Uterus (tissue), 3 donors: ENCODE measurements at regions not wholly inside any gene's neighbourhood (a gene's known extent, or its start where the extent isn't known, plus 50 kb on each side); places are given as distances from the start of the nearest gene placed in this dataset.
A peak's percentile ranks its signal among the peaks of the same experiment; 100 is the strongest.

Source experiments
- DNase-seq, 2 donors: peaks; one replicate each; pipeline ENCODE4 v3.0.0-alpha.2; 2019 to 2020
- H3K27ac ChIP-seq, 2 donors: fragments of 200-600 bp; sonication (generic); 1 replicate in 1 of 2; 2 replicates in 1 of 2; pipeline ENCODE4 v1.5.1; 2016 to 2018
- H3K27me3 ChIP-seq, 2 donors: fragments of 200-600 bp; sonication (generic); one replicate each; pipeline ENCODE4 v1.5.1; 2018 to 2019; ENCODE audit warnings: control low read depth in 1 of 2
- H3K36me3 ChIP-seq, 2 donors: fragments of 200-600 bp; sonication (generic); one replicate each; pipeline ENCODE4 v1.5.1; 2019; ENCODE audit warnings: control low read depth in 1 of 2
- H3K4me1 ChIP-seq, 2 donors: fragments of 200-600 bp; sonication (generic); one replicate each; pipeline ENCODE4 v1.5.1; 2018 to 2019; ENCODE audit warnings: control low read depth in 1 of 2
- H3K4me3 ChIP-seq, 2 donors: fragments of 200-600 bp; sonication (generic); 1 replicate in 1 of 2; 2 replicates in 1 of 2; pipeline ENCODE4 v1.5.1; 2018 to 2019; ENCODE audit warnings: mild to moderate bottlenecking in 1 of 2
- H3K9me3 ChIP-seq, 2 donors: fragments of 200-600 bp; sonication (generic); one replicate each; pipeline ENCODE4 v1.5.1; 2019; ENCODE audit warnings: control low read depth in 1 of 2
- POLR2A ChIP-seq, 2 donors: fragments of 450-650 bp; IDR thresholded peaks; one replicate each; pipeline ENCODE4 v1.6.1; 2016; ENCODE audit warnings: antibody characterized with exemption in 2 of 2, mild to moderate bottlenecking in 1 of 2, moderate library complexity in 1 of 2
- intact Hi-C: fragments of 100-400 bp; cut with DNase I; formaldehyde crosslinking; loops from one replicate; pipeline ENCODE4 v1.15.1; 2023; ENCODE audit warnings: low total_unique reads
- TF ChIP-seq, protein P1 (sequence below), 4 experiments: fragments of 200-600 bp in 2 of 4; fragments of 450-650 bp in 2 of 4; sonication (generic) in 2 of 4; IDR thresholded peaks; one replicate each; pipeline ENCODE4 v1.5.1; 2016 to 2019; ENCODE audit warnings: antibody characterized with exemption in 4 of 4, mild to moderate bottlenecking in 2 of 4, moderate library complexity in 1 of 4
- donor health status: DM: yes; HTN: yes; CAD: no.

DNA sequence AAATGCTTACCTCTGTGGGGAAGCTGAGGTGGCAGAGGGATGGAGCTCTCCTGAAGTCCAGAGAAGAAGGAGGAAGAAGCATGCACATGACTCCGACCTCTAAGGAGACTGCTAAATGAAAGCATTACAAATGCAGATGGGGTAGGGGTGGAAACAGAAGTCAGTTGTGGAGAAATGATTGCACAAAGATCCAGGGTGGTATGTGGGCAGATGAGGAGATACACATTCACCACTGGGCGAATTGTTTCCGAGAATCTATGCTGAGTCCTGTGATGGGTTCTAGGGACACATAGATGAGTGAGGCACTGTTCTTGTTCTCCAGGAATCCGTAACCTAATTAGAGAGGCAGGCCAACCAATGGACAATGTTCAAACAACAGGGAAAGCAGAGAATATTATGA is 188.9 kb upstream of the ZBED5 start:
- H3K9me3 ChIP-seq: no peaks in the 10 kb centered on the region
- no peak overlapping the region for H3K4me3 ChIP-seq
- no peak for DNase-seq
- intact Hi-C loops: no loop called here
- no peaks in the 10 kb centered on the region for H3K27me3 ChIP-seq
- H3K36me3 ChIP-seq: no peaks in the 10 kb centered on the region
- H3K27ac ChIP-seq: no peak overlapping the region
- TF ChIP-seq POLR2A (IDR thresholded peaks at IDR 0.05): no peak
- TF ChIP-seq, protein P1, sequence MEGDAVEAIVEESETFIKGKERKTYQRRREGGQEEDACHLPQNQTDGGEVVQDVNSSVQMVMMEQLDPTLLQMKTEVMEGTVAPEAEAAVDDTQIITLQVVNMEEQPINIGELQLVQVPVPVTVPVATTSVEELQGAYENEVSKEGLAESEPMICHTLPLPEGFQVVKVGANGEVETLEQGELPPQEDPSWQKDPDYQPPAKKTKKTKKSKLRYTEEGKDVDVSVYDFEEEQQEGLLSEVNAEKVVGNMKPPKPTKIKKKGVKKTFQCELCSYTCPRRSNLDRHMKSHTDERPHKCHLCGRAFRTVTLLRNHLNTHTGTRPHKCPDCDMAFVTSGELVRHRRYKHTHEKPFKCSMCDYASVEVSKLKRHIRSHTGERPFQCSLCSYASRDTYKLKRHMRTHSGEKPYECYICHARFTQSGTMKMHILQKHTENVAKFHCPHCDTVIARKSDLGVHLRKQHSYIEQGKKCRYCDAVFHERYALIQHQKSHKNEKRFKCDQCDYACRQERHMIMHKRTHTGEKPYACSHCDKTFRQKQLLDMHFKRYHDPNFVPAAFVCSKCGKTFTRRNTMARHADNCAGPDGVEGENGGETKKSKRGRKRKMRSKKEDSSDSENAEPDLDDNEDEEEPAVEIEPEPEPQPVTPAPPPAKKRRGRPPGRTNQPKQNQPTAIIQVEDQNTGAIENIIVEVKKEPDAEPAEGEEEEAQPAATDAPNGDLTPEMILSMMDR (IDR thresholded peaks at IDR 0.05): no peak
- H3K4me1 ChIP-seq: peaks cover 0 to 10% of the 10 kb centered on the region in 2 donors

- TF ChIP-seq POLR2A (IDR thresholded peaks at IDR 0.05): no peak
- TF ChIP-seq, protein P1 (IDR thresholded peaks at IDR 0.05): no peak
- no peaks in the 10 kb centered on the region for H3K9me3 ChIP-seq
- H3K27ac ChIP-seq: peak overlapping the region; percentile 39 to 53
- H3K36me3 ChIP-seq: no peaks in the 10 kb centered on the region
- intact Hi-C loops: no loop called here
- DNase-seq: no peak
- H3K4me1 ChIP-seq: peaks cover 0 to 10% of the 10 kb centered on the region in 2 donors
- H3K4me3 ChIP-seq: no peak overlapping the region
- H3K27me3 ChIP-seq: no peaks in the 10 kb centered on the region
Observed at GRCh38 chr11:11045156-11045930, 187.5 kb upstream of the ZBED5 start.

GRCh38 chr11:11044137-11044855 is 186.4 kb upstream of the ZBED5 start:
- H3K36me3 ChIP-seq: no peaks in the 10 kb centered on the region
- intact Hi-C loops: no loop called here
- no peak overlapping the region for H3K4me3 ChIP-seq
- TF ChIP-seq, protein P1 (IDR thresholded peaks at IDR 0.05): no peak
- no peak for TF ChIP-seq POLR2A (IDR thresholded peaks at IDR 0.05)
- peak overlapping the region; percentile 39 to 53 for H3K27ac ChIP-seq
- no peaks in the 10 kb centered on the region for H3K27me3 ChIP-seq
- H3K4me1 ChIP-seq: peaks cover 0 to 10% of the 10 kb centered on the region in 2 donors
- DNase-seq: no peak
- no peaks in the 10 kb centered on the region for H3K9me3 ChIP-seq

DNA sequence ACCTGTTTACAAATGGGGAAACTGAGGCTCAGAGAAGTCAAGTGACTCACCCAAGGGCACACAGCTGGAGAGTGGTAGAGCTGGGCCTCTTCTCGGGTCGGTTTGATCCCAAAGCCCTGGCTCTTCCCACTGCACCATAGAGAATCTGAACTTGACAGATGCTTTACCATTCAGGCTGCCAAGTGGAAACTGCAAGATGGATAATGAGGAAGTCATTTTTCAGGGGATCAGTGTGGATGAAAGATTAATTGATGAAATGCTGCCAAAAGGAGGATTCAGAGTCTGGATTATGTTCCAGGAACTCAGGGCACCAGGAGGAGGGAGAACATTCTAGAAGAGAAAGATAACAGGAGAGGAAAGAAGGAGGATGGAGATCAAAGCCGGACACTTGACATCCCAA is 185.9 kb upstream of the ZBED5 start:
- no peaks in the 10 kb centered on the region for H3K36me3 ChIP-seq
- H3K9me3 ChIP-seq: no peaks in the 10 kb centered on the region
- DNase-seq: no peak
- H3K27ac ChIP-seq: peak overlapping the region; percentile 39 to 53
- TF ChIP-seq, protein P1 (IDR thresholded peaks at IDR 0.05): no peak
- no peak for TF ChIP-seq POLR2A (IDR thresholded peaks at IDR 0.05)
- no peak overlapping the region for H3K4me3 ChIP-seq
- peaks cover 0 to 12% of the 10 kb centered on the region in 2 donors for H3K4me1 ChIP-seq
- no peaks in the 10 kb centered on the region for H3K27me3 ChIP-seq
- intact Hi-C loops: no loop called here
